Activated naive CD8-positive, alpha-beta T cell treated with anti-CD3 and anti-CD28 coated beads, Interleukin-2, amount 10 ng/mL, durations not matched to agents 7 days and 5 days (primary cell): ENCODE measurements at regions not wholly inside any gene's neighbourhood (a gene's known extent, or its start where the extent isn't known, plus 50 kb on each side); places are given as distances from the start of the nearest gene placed in this dataset.

ENCODE experiments used
- ATAC-seq: fragments of 150-1000 bp; cut with Tn5 transposase; one replicate; pipeline ENCODE4 v1.10.0; 2021; ENCODE audit warnings: low read depth, moderate library complexity
- POLR2A ChIA-PET: fragments of 350-600 bp; sonication (Branson Sonifier 250); formaldehyde crosslinking; loops from one replicate; lab custom pipeline; 2021; ENCODE audit warnings: antibody characterized with exemption; lab: Charles Lee
- DNase-seq: peaks from one replicate; pipeline ENCODE4 v3.0.0; 2021
- H3K27ac Mint-ChIP-seq: one replicate; pipeline ENCODE4 v1.8.0; 2022; ENCODE audit warnings: mild to moderate bottlenecking, mixed read lengths
- H3K27me3 Mint-ChIP-seq: one replicate; pipeline ENCODE4 v1.8.0; 2022; ENCODE audit warnings: mild to moderate bottlenecking, moderate library complexity, mixed read lengths
- H3K36me3 Mint-ChIP-seq: one replicate; pipeline ENCODE4 v1.8.0; 2021; ENCODE audit warnings: mild to moderate bottlenecking, mixed read lengths
- H3K4me1 Mint-ChIP-seq: one replicate; pipeline ENCODE4 v1.8.0; 2021; ENCODE audit warnings: mixed read lengths
- H3K4me3 Mint-ChIP-seq: one replicate; pipeline ENCODE4 v1.8.0; 2022; ENCODE audit warnings: mild to moderate bottlenecking, moderate library complexity, mixed read lengths
- H3K9me3 Mint-ChIP-seq: one replicate; pipeline ENCODE4 v1.8.0; 2021; ENCODE audit warnings: mixed read lengths

GRCh38 chr2:188209218-188209617, 82.5 kb upstream of the GULP1 start:
- DNase-seq (no peak), ATAC-seq (no peak)
- Mint-ChIP-seq H3K27me3 (no peaks in the 10 kb centered on the region), H3K36me3 (no peaks in the 10 kb centered on the region), H3K27ac (no peak overlapping the region), H3K4me3 (no peak overlapping the region), H3K4me1 (no peaks in the 10 kb centered on the region), H3K9me3 (no peaks in the 10 kb centered on the region)
- POLR2A ChIA-PET, result no interaction called here

- POLR2A ChIA-PET, result no interaction called here
- ATAC-seq (no peak), DNase-seq (no peak)
- Mint-ChIP-seq H3K27ac (no peak overlapping the region), H3K9me3 (no peaks in the 10 kb centered on the region), H3K27me3 (no peaks in the 10 kb centered on the region), H3K4me1 (no peaks in the 10 kb centered on the region), H3K4me3 (no peak overlapping the region), H3K36me3 (no peaks in the 10 kb centered on the region)
Measured at GRCh38 chr2:188217264-188217663, 74.4 kb upstream of the GULP1 start.

DNA sequence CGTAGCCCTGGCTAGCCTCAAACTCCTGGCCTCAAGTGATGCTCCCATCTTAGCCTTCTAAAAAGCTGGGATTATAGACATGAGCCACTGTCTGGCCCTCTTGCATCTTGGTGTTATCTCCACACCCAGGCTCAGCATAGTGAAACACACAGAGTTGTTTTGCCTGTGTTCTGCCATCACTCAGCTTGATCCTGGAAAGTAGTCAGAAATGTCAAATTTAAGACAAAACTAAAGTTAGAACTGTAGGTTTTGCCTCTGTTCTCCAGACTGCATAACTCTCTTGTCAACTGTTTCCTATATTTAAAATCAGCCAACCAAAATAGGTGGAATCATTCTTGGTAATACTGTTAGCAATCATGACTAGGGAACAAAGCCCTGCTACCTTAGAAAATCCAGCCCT, 72.1 kb upstream of the GULP1 start:
- POLR2A ChIA-PET, result no interaction called here
- Mint-ChIP-seq H3K9me3 (no peaks in the 10 kb centered on the region), H3K36me3 (no peaks in the 10 kb centered on the region)

DNA sequence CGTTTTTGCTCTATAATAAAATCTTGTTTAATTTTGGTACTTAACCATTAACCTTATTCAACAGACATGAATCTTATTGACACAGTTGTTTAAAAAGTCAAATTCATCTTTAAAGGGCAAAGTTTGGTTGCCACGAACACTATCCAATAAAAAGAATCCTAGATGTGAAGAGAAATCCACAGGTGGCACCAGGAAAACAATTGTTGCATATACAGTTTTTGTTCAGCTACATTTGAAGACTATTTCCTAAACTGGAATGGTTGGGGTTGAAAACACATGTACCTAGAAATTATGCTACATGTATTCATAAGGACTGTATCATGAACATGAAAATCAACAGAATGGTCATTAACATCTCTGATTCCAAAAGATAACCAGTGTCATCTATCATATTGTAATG, 71.1 kb upstream of the GULP1 start:
- no peaks in the 10 kb centered on the region for H3K36me3 Mint-ChIP-seq
- H3K9me3 Mint-ChIP-seq, result no peaks in the 10 kb centered on the region
- no peak overlapping the region for H3K27ac Mint-ChIP-seq
- no peaks in the 10 kb centered on the region for H3K27me3 Mint-ChIP-seq
- H3K4me3 Mint-ChIP-seq, result no peak overlapping the region
- H3K4me1 Mint-ChIP-seq, result no peaks in the 10 kb centered on the region
- ATAC-seq, result no peak
- no peak for DNase-seq
- POLR2A ChIA-PET, result no interaction called here

More for the DNA sequence above, 72.1 kb upstream of the GULP1 start:
- no peaks in the 10 kb centered on the region for H3K4me1 Mint-ChIP-seq
- no peak overlapping the region for H3K4me3 Mint-ChIP-seq
- H3K27ac Mint-ChIP-seq, result no peak overlapping the region
- ATAC-seq (no peak), DNase-seq (no peak)
- no peaks in the 10 kb centered on the region for H3K27me3 Mint-ChIP-seq

DNA sequence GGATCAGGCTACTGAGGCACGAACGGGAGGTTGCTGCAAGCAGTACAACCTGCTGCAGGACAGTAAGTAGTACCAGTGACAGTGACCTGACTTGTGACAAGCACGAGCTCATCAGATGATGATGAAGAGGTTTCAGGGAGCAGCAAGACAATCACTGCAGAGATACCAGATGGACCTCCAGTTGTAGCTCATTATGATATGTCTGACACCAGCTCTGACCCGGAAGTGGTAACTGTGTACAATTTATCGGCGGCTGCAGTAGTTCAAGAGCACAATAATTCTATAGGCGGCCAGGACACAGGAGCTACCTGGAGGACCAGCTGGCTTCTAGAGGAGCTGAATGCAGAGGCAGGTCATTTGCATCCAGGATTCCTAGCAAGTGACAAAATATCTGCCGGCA, 64.0 kb upstream of the GULP1 start:
- Mint-ChIP-seq H3K4me1 (no peaks in the 10 kb centered on the region), H3K4me3 (no peak overlapping the region)

GRCh38 chr2:188235364-188235763, 56.3 kb upstream of the GULP1 start:
- Mint-ChIP-seq H3K27ac (no peak overlapping the region), H3K4me3 (no peak overlapping the region), H3K9me3 (peaks cover 5% of the 10 kb centered on the region), H3K36me3 (no peaks in the 10 kb centered on the region), H3K27me3 (no peaks in the 10 kb centered on the region), H3K4me1 (no peaks in the 10 kb centered on the region)
- ATAC-seq (peak; percentile 14), DNase-seq (no peak)
- POLR2A ChIA-PET, result no interaction called here

More for the DNA sequence above, 64.0 kb upstream of the GULP1 start:
- Mint-ChIP-seq H3K27ac (no peak overlapping the region), H3K27me3 (no peaks in the 10 kb centered on the region), H3K36me3 (no peaks in the 10 kb centered on the region), H3K9me3 (peaks cover 2% of the 10 kb centered on the region)
- DNase-seq (no peak), ATAC-seq (no peak)
- POLR2A ChIA-PET, result no interaction called here

- Mint-ChIP-seq H3K4me3 (no peak overlapping the region), H3K9me3 (peaks cover 5% of the 10 kb centered on the region), H3K4me1 (no peaks in the 10 kb centered on the region), H3K36me3 (no peaks in the 10 kb centered on the region), H3K27ac (no peak overlapping the region), H3K27me3 (peaks cover 2% of the 10 kb centered on the region)
- POLR2A ChIA-PET, result no interaction called here
- no peak for ATAC-seq
- DNase-seq, result no peak
Measured at GRCh38 chr2:188238386-188238785, 53.3 kb upstream of the GULP1 start.
